ENCODE measurements at regions not wholly inside any gene's neighbourhood (a gene's known extent, or its start where the extent isn't known, plus 50 kb on each side); places are given as distances from the start of the nearest gene placed in this dataset.
"Not testable (repeated sequence)": the region's sequence is repeated elsewhere in the genome, so short reads cannot be mapped to it uniquely, and the experiment has no call there.

DNA sequence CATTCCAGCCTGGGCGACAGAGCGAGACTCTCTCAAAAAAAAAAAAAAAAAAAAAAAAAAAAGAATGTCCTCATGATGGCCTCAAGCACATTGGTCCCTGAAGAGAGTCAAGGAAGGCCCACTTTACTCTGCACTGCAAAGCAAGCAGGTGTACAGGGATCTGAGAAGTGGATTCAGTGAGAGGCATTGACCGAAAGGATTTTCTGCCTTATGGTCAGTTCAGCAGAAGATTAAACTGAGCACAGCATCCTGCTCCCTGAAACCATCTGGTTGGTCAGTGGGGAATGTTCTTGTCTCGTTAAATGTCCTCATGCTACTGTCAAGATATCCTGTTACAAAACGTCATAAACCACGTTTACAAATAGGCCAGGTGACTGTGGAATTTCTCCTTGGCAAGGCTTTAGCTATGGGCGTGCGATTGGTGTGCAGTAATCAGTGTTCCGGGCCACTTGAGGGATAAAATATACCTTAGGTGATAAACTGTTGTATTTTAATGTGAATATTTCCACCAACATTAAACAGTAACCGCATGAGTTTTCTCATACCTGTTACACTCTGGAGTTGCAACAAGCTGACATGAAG lies 195.0 kb downstream of the ADRA2C start:
- DNase-seq (ENCODE audit: low read depth): not testable (repeated sequence)

DNA sequence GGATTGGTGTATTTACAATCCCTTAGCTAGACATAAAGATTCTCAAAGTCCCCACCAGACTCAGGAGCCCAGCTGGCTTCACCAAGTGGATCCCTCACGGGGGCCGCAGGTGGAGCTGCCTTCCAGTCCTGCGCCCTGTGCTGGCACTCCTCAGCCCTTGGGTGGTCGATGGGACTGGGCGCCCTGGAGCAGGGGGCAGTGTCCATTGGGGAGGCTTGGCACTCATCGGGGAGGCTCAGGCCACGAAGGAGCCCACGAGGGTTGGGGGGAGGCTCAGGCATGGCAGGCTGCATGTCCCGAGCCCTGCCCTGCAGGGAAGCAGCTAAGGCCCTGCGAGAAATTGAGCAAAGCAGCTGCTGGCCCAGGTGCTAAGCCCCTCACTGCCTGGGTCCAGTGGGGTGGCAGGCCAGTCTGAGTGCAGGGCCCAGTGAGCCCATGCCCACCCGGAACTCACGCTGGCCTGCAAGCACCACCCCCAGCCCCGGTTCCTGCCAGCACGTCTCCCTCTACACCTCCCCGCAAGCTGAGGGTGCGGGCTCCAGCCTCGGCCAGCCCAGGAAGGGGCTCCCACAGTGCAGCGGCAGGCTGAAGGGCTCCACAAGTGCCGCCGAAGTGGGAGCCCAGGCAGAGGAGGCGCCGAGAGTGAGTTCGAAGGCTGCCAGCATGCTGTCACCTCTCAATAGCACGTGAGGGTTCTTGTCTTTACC lies 198.5 kb downstream of the ADRA2C start:
- not testable (repeated sequence) for DNase-seq (ENCODE audit: low read depth)

DNA sequence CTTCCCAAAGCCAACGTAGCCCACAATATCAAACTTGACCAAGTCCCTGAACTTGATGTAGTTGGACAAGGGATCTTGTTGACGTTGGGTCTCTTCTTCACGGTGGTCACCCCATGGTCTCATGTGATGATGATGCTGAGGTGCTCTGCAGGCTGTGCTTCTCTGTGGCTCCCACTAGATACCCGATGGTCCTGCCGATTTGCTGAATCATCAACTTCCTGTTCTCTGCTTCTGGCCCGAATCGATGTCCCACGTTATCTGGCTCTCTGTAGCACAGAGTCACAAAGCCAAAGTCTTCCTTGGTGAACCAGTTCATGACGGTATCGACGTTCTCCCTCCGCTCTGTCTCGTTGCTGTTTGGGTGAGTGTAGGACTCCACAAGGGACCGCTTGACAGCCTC lies 201.0 kb downstream of the ADRA2C start:
- DNase-seq (ENCODE audit: low read depth): not testable (repeated sequence)

DNA sequence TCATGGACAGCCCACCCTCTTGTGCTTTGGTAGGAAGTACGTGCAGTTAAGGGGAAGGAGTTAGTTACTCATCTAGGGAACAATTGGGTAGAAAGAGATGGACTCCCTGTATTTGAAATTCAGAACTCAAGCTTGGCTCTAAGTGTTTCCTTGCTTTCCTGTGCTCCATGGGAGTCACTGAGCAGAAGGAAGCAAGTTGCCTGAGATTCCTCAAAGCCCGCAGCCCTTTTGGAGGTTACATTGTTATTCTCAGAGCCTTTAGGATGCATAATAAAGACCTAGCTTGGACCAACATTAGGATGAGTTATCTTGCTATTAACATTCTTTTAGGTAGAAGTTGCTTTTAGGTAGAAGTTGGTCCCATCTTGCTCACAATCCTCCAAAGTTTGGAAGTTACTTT lies 206.4 kb downstream of the ADRA2C start:
- not testable (repeated sequence) for DNase-seq (ENCODE audit: low read depth)

DNA sequence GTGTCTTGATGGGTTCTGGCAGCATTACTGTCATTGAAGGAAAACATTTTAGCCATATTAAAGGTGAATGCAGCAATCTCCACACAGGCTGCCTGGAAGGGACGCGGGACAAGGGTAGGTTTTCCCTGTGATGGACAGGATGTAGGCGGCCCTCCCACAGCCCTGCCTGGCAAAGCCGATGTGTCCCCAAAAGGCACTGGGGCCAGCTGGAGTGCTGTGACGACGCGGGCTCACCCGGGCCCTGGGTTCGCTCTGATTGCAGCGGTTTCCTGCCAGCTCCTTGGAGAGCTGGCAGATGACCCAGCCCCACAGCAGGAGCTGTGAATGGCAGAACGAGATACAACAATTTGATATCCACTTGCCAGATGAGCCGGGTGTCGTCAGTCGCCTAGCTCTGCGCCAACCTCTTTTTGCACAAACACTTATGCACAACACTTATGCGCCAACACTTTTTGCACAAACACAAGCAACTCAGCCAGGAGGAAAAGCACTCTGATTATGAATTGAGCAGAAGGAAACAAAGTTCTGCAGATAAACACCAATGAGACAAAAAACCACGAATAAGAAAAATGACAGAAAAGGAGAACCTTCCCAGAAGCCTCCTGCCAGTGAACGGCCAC lies 207.5 kb downstream of the ADRA2C start:
- DNase-seq (ENCODE audit: low read depth): not testable (repeated sequence)

DNA sequence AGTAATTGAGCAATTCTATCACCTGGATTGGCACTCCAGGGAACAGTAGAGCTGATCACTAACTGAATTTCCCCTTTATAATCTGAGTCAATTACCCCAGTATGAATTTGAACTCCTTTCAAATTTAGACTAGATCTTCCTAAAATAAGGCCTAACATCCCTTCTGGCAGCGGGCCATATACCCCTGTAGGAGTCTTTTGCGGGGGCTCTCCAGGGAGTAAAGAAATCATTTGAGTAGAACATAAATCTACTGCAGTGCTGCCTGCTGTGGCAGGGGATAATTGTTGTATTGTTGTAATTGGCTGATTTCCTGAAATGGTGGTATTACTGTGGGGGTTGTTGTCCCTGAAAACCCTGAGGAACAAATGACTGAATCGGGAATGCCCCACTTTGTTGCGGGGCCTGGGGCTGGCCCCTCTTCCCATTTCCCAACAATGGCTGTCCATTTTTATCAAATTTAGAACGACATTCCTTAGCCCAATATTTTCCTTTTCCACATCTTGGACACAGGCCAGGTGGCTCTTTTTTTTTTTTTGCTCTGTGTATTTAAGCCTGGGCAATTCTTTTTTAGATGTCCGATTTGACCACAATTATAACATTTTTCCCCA lies 217.4 kb downstream of the ADRA2C start:
- DNase-seq (ENCODE audit: low read depth): not testable (repeated sequence)

DNA sequence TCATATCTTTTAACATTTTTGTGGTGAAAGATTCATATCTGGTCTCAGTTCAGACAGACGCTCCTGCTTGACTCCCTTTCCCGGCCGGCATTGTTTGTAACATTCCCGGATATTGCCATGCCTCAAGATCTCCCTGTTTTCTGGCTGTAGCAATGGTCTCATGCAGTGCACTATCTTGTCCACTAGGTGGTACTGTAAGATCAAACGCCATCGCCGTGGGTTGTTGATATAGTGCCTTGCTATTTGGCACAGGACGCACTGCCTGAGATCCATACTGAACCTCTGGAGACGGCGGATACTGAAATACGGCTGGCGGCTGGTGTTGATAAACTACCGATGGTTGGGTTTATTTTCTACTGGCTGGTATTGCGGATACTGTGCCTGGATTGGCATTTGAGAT lies 218.6 kb downstream of the ADRA2C start:
- not testable (repeated sequence) for DNase-seq (ENCODE audit: low read depth)

DNA sequence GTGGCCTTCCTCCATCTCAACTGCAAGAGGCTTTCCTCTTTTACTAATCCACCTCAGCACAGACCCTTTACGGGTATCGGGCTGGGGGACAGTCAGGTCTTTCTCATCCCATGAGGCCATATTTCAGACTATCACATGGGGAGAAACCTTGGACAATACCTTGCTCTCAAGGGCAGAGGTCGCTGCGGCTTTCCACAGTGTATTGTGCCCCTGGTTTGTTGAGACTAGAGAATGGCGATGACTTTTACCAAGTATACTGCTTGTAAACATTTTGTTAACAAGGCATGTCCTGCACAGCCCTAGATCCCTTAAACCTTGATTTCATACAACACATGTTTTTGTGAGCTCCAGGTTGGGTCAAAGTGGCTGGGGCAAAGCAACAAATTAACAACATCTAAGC lies 220.2 kb downstream of the ADRA2C start:
- DNase-seq (ENCODE audit: low read depth): not testable (repeated sequence)

DNA sequence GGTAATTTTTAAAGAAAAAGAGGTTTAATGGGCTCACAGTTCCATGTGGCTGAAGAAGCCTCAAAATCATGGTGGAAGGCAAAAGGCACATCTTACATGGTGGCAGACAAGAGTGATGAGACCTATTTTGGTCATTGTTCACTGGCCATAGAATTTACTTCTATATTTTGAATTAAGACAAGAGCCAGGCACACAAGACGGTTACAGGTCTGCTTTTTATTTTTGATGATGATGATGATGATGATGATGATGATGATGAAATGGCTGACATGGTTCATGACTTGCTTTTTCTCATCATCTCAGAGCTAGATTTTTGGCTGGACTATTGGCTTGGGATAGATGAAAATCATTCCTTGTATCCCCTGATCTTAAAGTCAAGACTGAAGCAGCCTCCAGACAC lies 229.3 kb downstream of the OTOP1 start:
- DNase-seq (ENCODE audit: low read depth): not testable (repeated sequence)

DNA sequence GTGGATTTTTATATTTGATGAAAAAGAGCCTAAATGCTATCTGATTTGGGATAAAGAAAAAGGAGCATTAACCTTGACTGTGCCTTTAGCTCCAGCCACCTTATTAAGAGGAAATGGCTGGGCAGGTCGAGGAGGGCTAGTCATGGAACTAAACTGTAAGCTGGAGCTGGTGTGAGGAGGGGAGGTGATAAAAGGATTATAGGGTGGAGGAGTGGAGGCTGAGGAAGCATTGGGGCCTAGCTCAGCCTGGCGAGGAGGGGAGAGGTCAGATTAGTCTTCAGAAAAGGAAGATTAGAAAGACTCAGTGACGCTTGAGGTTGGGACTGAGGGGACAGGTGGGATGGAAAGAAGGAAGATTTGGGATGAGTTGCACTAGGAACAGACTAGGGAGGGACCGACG lies 222.7 kb downstream of the OTOP1 start:
- not testable (repeated sequence) for DNase-seq (ENCODE audit: low read depth)

DNA sequence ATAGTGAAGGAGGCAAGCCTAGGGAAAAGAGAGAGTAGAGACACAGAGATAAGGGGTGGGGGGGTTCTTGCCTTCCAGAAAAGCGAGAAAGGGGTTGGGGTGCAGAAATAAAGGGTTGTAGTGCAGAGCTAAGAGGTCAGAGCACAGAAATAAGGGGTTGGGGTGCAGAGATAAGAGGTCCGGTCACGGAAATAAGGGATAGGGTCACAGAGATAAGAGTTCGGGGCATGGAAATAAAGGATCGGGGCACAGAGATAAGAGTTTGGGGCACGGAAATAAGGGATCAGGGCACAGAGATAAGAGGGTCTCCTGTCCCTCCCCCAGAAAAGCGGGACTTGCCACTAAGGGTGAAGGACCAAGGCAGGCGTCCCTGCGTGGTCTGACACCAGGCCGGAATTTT lies 222.0 kb downstream of the OTOP1 start:
- DNase-seq (ENCODE audit: low read depth): not testable (repeated sequence)

DNA sequence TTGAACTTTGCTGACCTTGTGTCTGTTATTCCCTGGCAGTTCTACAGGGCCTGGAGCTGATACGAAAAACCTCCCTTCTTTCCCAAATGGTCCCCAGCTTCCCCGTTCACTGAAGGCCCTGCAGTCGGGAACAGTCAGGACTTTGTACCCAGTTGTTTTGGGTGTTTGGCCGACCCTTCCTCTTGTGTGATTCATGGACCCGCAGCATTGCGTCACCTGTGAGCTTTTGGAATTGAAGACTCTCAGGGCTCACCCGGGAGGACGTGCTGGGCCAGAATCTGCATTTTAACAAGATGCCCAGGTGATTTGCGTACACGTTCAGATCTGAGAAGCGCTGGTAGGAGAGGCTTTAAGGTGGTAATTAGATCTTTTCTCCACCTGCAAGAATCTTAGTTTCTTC lies 220.4 kb downstream of the OTOP1 start:
- DNase-seq (ENCODE audit: low read depth): not testable (repeated sequence)

DNA sequence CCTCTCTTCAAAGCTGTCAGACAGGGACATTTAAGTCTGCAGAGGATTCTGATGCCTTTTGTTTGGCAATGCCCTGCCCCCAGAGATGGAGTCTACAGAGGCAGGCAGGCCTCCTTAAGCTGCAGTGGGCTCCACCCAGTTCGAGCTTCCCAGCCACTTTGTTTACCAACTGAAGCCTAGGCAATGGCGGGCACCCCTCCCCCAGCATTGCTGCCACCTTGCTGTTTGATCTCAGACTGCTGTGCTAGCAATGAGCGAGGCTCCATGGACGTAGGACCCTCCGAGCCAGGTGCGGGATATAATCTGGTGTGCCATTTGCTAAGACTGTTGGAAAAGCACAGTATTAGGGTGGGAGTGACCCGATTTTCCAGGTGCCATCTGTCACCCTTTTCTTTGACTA lies 207.7 kb downstream of the OTOP1 start:
- DNase-seq (ENCODE audit: low read depth): not testable (repeated sequence)

DNA sequence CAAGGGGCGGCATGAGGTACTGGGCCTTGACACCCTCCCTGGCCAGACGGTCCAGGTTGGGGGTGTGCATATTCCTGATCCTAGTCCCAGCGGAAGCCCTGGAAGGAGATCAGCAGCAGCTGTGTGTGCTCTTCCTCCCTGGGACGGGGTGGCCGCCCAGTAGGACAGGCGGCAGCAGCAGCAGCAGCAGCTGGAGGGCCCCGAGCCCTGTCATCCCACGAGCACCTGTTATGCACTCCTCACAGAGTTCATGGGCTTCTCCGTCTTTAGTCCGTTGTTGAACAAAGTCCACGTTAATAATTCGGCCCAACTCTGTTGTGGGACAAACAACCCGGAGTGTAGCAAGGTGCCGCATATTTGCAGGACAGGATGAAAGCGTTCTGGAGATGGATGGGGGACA lies 205.6 kb downstream of the OTOP1 start:
- DNase-seq (ENCODE audit: low read depth): not testable (repeated sequence)

DNA sequence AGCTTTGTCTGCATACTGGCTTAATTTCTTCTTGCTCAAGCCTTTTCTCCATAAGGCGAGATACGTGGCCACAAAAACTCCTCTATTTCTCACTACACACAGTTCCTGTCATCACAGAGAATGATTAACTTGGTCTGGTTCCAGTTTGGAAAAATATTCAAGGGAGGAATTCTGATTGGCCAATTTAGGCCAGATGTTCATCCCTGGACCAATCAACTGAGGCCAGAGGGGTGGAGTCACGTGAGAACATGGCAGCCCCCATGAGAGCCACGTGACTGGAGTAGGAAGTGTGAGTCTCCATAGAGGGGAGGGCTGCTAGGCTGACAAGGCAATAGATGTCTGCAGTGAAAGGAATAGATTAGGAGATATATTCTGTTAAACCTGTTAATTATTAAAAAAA lies 200.0 kb downstream of the OTOP1 start:
- not testable (repeated sequence) for DNase-seq (ENCODE audit: low read depth)

DNA sequence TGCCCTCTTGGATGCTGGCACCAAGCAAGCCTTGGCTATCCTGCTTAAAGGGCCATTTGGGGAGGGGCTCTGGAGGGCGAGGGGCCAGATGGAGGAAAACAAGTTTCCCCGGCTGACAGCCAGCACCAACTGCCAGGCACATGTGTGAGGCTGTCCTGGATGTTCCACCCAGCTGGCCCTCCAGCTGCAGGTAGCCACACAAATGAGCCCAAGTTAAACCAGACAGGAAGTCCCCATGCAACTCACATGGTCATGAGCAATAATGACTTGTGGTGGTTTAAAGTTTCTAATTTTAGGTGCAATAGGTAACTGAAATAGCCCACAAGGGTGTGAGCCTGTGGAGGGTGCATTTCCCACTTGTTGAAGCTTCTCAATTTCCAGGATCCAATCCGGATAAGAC lies 198.0 kb downstream of the OTOP1 start:
- DNase-seq (ENCODE audit: low read depth): not testable (repeated sequence)

DNA sequence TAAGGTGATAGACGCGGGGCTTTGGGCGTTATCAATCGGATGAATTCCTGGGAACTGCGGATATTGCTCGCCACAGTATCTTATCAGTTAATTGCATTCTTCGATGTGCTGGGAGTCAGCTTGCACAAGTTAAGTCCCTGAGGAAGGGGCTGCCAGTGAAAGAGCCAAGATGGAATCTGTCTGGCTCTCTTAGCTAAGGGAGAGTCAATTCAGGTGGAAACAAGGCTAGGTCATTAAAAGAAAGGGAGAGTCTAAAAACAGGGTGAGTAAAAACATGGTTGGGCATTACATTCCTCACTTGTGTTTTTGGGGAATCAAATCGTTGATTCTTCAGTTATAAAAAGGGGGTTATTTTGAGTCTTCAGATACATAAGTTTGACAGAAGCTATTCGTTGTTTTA lies 196.2 kb downstream of the OTOP1 start:
- not testable (repeated sequence) for DNase-seq (ENCODE audit: low read depth)

DNA sequence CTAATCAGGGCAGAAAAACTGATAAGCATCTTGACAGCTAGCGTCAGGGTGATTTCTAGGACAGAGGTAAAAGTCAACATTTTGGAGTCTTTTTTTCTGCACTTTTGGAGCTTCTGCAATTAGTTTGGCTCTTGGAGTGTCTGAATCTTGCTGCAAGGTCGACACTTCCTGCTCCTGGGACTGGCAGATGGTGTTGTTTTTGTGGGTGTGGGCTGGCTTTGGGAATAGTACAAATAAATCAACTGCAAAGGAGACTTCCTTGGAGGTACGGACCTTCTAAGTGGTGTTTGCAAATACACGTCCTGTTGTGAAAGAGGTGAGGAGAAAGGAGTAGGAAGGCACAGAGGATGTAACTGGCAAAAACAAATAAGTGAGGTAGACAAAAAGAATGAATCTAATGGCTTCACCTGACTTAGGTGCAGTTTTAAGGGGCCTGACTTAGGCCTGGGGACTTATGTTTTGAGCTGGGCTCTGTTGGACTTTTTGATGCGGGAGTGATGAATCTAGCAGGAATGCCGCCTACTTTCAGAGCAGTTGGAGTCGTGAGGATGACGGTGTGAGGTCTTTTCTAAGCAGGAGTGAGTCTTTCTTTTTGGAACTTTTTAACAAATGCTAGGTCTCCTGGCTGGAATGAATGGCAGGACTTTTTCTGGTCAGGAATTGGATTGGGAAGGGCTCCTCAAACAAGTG lies 195.1 kb downstream of the OTOP1 start:
- DNase-seq (ENCODE audit: low read depth): not testable (repeated sequence)

DNA sequence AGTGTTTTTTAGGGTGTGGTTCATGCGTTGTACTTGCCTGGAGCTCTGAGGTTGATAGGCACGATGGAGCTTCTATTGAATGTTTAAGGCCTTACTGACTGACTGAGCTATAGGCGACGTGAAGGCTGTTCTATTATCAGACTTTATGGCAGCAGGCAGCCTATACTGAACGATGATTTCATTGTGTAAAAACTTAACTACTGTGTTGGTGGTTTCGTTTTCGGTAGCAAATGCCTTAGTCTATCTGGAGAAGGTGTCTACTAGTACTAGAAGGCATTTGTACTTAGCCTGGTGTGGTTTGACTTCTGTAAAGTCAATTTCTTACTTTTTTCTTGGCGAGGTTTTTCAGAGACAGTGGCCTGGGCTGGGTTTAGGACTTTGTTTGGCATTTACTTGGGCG lies 194.4 kb downstream of the OTOP1 start:
- not testable (repeated sequence) for DNase-seq (ENCODE audit: low read depth)

DNA sequence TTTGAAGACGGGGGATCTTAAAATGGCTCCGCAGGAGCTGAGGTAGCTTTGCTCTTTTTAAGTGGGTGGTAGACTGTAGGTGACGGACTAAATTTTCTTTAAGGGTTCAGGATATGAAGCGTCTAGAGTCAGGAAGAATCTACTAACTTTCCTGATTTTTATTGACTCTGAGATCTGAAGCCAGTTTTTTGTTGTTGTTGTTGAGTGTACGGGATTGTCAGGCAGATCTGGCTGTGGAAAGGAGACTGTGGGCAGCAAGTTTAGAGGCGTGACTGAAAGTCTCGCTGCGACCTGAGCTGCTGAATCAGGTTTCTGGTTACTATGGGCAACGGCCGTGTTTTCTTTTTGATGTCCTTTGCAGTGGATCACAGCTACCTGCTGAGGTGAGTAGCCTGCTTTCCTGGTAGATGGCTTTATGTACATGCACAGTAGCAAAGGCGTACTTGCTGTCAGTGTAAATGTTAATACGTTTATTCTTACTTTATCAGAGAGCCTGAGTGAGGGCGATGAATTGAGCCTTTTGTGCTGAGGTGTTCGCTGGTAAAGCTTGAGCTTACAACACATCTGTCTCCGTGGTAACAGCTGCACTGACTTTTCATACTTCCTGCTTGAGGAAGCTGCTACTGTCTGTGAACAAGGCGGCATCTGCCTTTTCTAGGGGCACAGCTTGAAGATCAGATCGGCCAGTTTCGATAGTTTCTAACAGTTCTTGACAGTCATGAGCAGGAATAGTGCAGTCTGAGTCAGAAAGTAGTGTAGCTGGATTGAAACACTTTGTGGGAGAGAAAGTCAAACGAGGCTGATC lies 193.7 kb downstream of the OTOP1 start:
- DNase-seq (ENCODE audit: low read depth): not testable (repeated sequence)

DNA sequence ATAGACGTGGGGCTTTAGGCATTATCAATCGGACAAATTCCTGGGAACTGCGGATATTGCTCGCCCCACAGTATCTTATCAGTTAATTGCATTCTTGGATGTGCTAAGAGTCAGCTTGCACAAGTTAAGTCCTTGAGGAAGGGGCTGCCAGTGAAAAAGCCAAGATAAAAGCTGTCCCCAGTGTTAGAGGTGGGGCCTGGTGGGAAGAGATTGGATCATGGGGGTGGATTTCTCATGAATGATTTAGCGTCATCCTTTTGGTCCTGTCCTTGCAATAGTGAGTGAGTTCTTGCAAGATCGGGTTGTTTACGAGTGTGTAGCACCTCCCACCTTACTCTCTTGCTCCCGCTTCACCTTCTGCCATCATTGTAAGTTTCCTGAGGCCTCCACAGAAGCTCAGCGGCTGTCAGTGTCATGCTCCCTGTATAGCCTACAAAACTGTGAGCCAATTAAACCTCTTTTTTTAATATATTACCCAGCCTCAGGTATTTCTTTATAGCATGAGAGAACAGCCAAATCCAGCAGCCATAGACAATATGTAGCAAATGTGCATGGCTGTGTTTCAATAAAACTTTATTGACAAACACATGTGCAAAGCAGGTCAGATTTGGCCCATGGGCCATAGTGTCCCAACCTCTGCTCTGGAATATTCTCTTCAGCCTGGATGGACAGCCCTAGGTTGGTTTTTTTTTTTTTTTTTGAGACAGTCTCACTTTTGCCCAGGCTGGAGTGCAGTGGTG lies 189.2 kb downstream of the OTOP1 start:
- not testable (repeated sequence) for DNase-seq (ENCODE audit: low read depth)
